DND-41 (cell line): ENCODE measurements at regions not wholly inside any gene's neighbourhood (a gene's known extent, or its start where the extent isn't known, plus 50 kb on each side); places are given as distances from the start of the nearest gene placed in this dataset.
"Not testable (repeated sequence)": the region's sequence is repeated elsewhere in the genome, so short reads cannot be mapped to it uniquely, and the experiment has no call there.

ENCODE experiments used
- ATAC-seq: fragments of 200-7000 bp; cut with Tn5 transposase; 3 replicates; pipeline ENCODE4 v1.9.1; 2021; ENCODE audit warnings: low read depth; ENCODE audit not compliant: insufficient read depth
- DNase-seq: peaks from one replicate; pipeline ENCODE4 v3.0.0-alpha.2; 2020
- H2AFZ ChIP-seq: 2 replicates; pipeline ENCODE4 v1.6.0; 2012; ENCODE audit warnings: low read depth, low read length
- H3K27ac ChIP-seq: 2 replicates; pipeline ENCODE4 v1.5.1; 2012; ENCODE audit warnings: low read length, inconsistent platforms
- H3K27me3 ChIP-seq: fragments of 200-600 bp; sonication (generic); 2 replicates; pipeline ENCODE4 v1.6.0; 2012; ENCODE audit warnings: low read length, mild to moderate bottlenecking, inconsistent platforms; ENCODE audit not compliant: insufficient read depth, poor library complexity
- H3K36me3 ChIP-seq: 2 replicates; pipeline ENCODE4 v1.5.1; 2012; ENCODE audit warnings: low read length, inconsistent platforms; ENCODE audit not compliant: insufficient read depth
- H3K4me1 ChIP-seq: 2 replicates; pipeline ENCODE4 v1.5.1; 2012; ENCODE audit warnings: mild to moderate bottlenecking, low read length; ENCODE audit not compliant: insufficient read depth
- H3K4me2 ChIP-seq: 2 replicates; pipeline ENCODE4 v1.6.0; 2012; ENCODE audit warnings: mild to moderate bottlenecking, moderate library complexity, low read length, inconsistent platforms; ENCODE audit not compliant: insufficient read depth
- H3K4me3 ChIP-seq, 2 experiments: fragments of 200-600 bp in 1 of 2; shearing (Covaris generic) in 1 of 2; 2 replicates each; pipeline ENCODE4 v1.5.1; 2012 to 2016; ENCODE audit warnings: inconsistent platforms in 2 of 2, low read length in 2 of 2, mild to moderate bottlenecking in 2 of 2, low read depth in 1 of 2, moderate library complexity in 1 of 2
- H3K79me2 ChIP-seq: 2 replicates; pipeline ENCODE4 v1.6.0; 2012; ENCODE audit warnings: low read length, inconsistent platforms; ENCODE audit not compliant: insufficient read depth
- H3K9ac ChIP-seq: 2 replicates; pipeline ENCODE4 v1.6.0; 2012; ENCODE audit warnings: low read depth, mild to moderate bottlenecking, inconsistent platforms, low read length, moderate library complexity
- H3K9me3 ChIP-seq: 2 replicates; pipeline ENCODE4 v1.5.1; 2012; ENCODE audit warnings: low read length, moderate library complexity, mild to moderate bottlenecking, inconsistent platforms; ENCODE audit not compliant: insufficient read depth, severe bottlenecking
- H4K20me1 ChIP-seq: 2 replicates; pipeline ENCODE4 v1.6.0; 2012; ENCODE audit warnings: low read length; ENCODE audit not compliant: insufficient read depth
- CTCF ChIP-seq: IDR thresholded peaks from 2 replicates; pipeline ENCODE4 v1.5.1; 2012; ENCODE audit warnings: borderline replicate concordance, low read length, moderate library complexity, mild to moderate bottlenecking; ENCODE audit not compliant: poor library complexity, severe bottlenecking; ENCODE audit errors: extremely low read depth
- EZH2 ChIP-seq: IDR thresholded peaks from 3 replicates; pipeline ENCODE4 v1.6.1; 2012; ENCODE audit warnings: borderline replicate concordance, low read depth, mild to moderate bottlenecking, moderate library complexity, low read length, inconsistent platforms; ENCODE audit not compliant: severe bottlenecking

GRCh38 chr13:80070024-80070703, 270.8 kb downstream of the SPRY2 start:
- no peak for DNase-seq
- Histone ChIP-seq H3K9me3 (no peaks in the 10 kb centered on the region), H3K4me2 (no peak overlapping the region), H3K36me3 (no peaks in the 10 kb centered on the region), H3K4me3 (no peak overlapping the region), H4K20me1 (no peaks in the 10 kb centered on the region), H2AFZ (no peak overlapping the region), H3K4me1 (no peaks in the 10 kb centered on the region), H3K79me2 (no peaks in the 10 kb centered on the region), H3K9ac (no peak overlapping the region), H3K27me3 (peaks cover 2% of the 10 kb centered on the region), H3K27ac (no peak overlapping the region)
- TF ChIP-seq CTCF (no peak), EZH2 (no peak)
- ATAC-seq: no peak

- TF ChIP-seq EZH2 (no peak), CTCF (no peak)
- ATAC-seq (no peak), DNase-seq (no peak)
- H3K9ac ChIP-seq: no peak overlapping the region
- H3K27ac ChIP-seq: no peak overlapping the region
- H3K79me2 ChIP-seq: no peaks in the 10 kb centered on the region
- no peak overlapping the region for H3K4me2 ChIP-seq
- H3K27me3 ChIP-seq: peaks cover 2% of the 10 kb centered on the region
- no peaks in the 10 kb centered on the region for H3K9me3 ChIP-seq
- no peaks in the 10 kb centered on the region for H3K4me1 ChIP-seq
- H3K4me3 ChIP-seq: no peak overlapping the region
- H3K36me3 ChIP-seq: no peaks in the 10 kb centered on the region
- no peaks in the 10 kb centered on the region for H4K20me1 ChIP-seq
- H2AFZ ChIP-seq: no peak overlapping the region
Measured at GRCh38 chr13:80069374-80069773, 271.6 kb downstream of the SPRY2 start.

GRCh38 chr13:80065996-80066395, 274.9 kb downstream of the SPRY2 start:
- no peaks in the 10 kb centered on the region for H4K20me1 ChIP-seq
- H3K4me2 ChIP-seq: no peak overlapping the region
- no peaks in the 10 kb centered on the region for H3K36me3 ChIP-seq
- no peak for TF ChIP-seq CTCF
- ATAC-seq (no peak), DNase-seq (no peak)
- no peaks in the 10 kb centered on the region for H3K79me2 ChIP-seq
- H3K9me3 ChIP-seq: no peaks in the 10 kb centered on the region
- H2AFZ ChIP-seq: no peak overlapping the region
- no peak overlapping the region for H3K9ac ChIP-seq
- H3K4me3 ChIP-seq: no peak overlapping the region
- no peaks in the 10 kb centered on the region for H3K4me1 ChIP-seq
- peaks cover 2% of the 10 kb centered on the region for H3K27me3 ChIP-seq
- H3K27ac ChIP-seq: no peak overlapping the region

DNA sequence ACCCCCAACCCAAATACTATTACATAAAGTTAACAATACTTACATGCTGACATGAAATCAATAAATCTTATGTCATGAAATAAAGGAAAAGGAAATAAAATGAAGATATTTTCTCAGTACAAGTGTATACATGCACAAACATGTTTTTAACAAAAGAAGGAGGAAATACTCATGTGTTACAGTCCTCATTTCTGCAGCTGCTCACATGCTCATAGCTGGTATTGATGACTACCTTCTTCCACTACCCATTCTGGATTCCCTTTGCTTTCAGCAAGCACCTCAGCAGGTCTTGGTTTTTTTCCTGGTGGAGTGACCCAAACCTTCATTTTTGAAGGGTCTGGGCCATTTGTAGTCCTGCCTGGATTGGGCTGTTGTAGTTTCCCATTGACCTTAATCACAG, 278.5 kb downstream of the SPRY2 start:
- not testable (repeated sequence) for H2AFZ ChIP-seq, H3K79me2 ChIP-seq, DNase-seq

More for the DNA sequence above, 278.5 kb downstream of the SPRY2 start:
- H3K27me3 ChIP-seq, H3K4me1 ChIP-seq, H3K27ac ChIP-seq, H3K36me3 ChIP-seq, H3K9me3 ChIP-seq, H3K4me2 ChIP-seq, H3K4me3 ChIP-seq, H3K9ac ChIP-seq, H4K20me1 ChIP-seq, ATAC-seq: not testable (repeated sequence)
